HCT116 (cell line): ENCODE measurements at regions not wholly inside any gene's neighbourhood (a gene's known extent, or its start where the extent isn't known, plus 50 kb on each side); places are given as distances from the start of the nearest gene placed in this dataset.

Experiments used
- ATAC-seq: fragments of 200-7000 bp; cut with Tn5 transposase; 2 replicates; pipeline ENCODE4 v1.9.1; 2020; ENCODE audit warnings: mild to moderate bottlenecking, moderate library complexity
- BruUV-seq: library from RNA; stranded (reverse); fragments of 400-500 nt; replicated peaks from 2 replicates; lab custom pipeline; 2021; lab: Mats Ljungman, UMichigan
- CTCF ChIA-PET: fragments of 300-600 bp; sonication (Branson Sonifier 250); formaldehyde crosslinking; loops from one replicate; lab custom pipeline; 2021; ENCODE audit warnings: antibody characterized with exemption; lab: Charles Lee
- POLR2A ChIA-PET: fragments of 300-600, 350-600 bp; sonication (Branson Sonifier 250); formaldehyde crosslinking; loops from one replicate; lab custom pipeline; 2021; ENCODE audit warnings: antibody characterized with exemption; lab: Charles Lee
- RAD21 ChIA-PET, 2 experiments: fragments of 300-600 bp; sonication (Branson Sonifier 250); formaldehyde crosslinking; loops; one replicate each; lab custom pipeline; 2023; ENCODE audit warnings: low total read pairs in 2 of 2; ENCODE audit not compliant: uncharacterized antibody in 2 of 2, unreplicated experiment in 2 of 2, low non-redundant PET in 1 of 2; lab: Charles Lee
- DNase-seq: peaks from one replicate; pipeline ENCODE4 v3.0.0-alpha.2; 2010; ENCODE audit warnings: low read depth, low spot score
- H2AFZ ChIP-seq: fragments of 200-600 bp; shearing (Covaris generic), sonication (generic); 2 replicates; pipeline ENCODE4 v1.6.1; 2017; ENCODE audit warnings: low read depth, mixed run types, mixed read lengths, antibody characterized with exemption, low read length; ENCODE audit not compliant: poor library complexity, severe bottlenecking
- H3K27ac ChIP-seq: 2 replicates; pipeline ENCODE4 v1.5.1; 2012; ENCODE audit warnings: low read depth, low read length
- H3K27me3 ChIP-seq: fragments of 200-600 bp; sonication (generic); 2 replicates; pipeline ENCODE4 v1.6.1; 2016; ENCODE audit warnings: mixed run types, low read length, mixed read lengths; ENCODE audit not compliant: insufficient read depth
- H3K36me3 ChIP-seq, 2 experiments: fragments of 200-500 bp in 1 of 2; fragments of 200-600 bp in 1 of 2; sonication (Bioruptor generic) in 1 of 2; sonication (generic) in 1 of 2; 2 replicates each; pipeline versions ENCODE4 v1.5.1 to v1.6.1; 2014 to 2016; ENCODE audit warnings: low read length in 2 of 2, inconsistent platforms in 1 of 2, mixed read lengths in 1 of 2, mixed run types in 1 of 2; ENCODE audit not compliant: insufficient read depth in 2 of 2, control insufficient read depth in 1 of 2
- H3K4me1 ChIP-seq, 2 experiments: fragments of 200-600 bp in 1 of 2; sonication (generic) in 1 of 2; 2 replicates each; pipeline versions ENCODE4 v1.5.1 to v1.6.1; 2012 to 2017; ENCODE audit warnings: low read length in 2 of 2, inconsistent platforms in 1 of 2, mild to moderate bottlenecking in 1 of 2, mixed read lengths in 1 of 2, mixed run types in 1 of 2, moderate library complexity in 1 of 2; ENCODE audit not compliant: insufficient read depth in 2 of 2, control insufficient read depth in 1 of 2
- H3K4me2 ChIP-seq: fragments of 200-600 bp; sonication (generic); 2 replicates; pipeline ENCODE4 v1.6.1; 2017; ENCODE audit warnings: mixed run types, low read length, mixed read lengths
- H3K4me3 ChIP-seq, 2 experiments: fragments of 200-600 bp in 1 of 2; sonication (generic) in 1 of 2; replicated peaks in 1 of 2; 2 replicates each; pipeline ENCODE4 v1.5.1; 2011 to 2016; ENCODE audit warnings: low read length in 2 of 2, control low read depth in 1 of 2, low read depth in 1 of 2, mild to moderate bottlenecking in 1 of 2, mixed read lengths in 1 of 2, mixed run types in 1 of 2
- H3K79me2 ChIP-seq: fragments of 200-600 bp; sonication (generic); 2 replicates; pipeline ENCODE4 v1.6.1; 2017; ENCODE audit warnings: mild to moderate bottlenecking, mixed run types, low read length, moderate library complexity, mixed read lengths; ENCODE audit not compliant: insufficient read depth
- H3K9ac ChIP-seq: fragments of 200-600 bp; sonication (generic); 2 replicates; pipeline ENCODE4 v1.6.1; 2016; ENCODE audit warnings: low read length, mixed read lengths
- H3K9me2 ChIP-seq: fragments of 200-600 bp; sonication (generic), shearing (Covaris generic); 2 replicates; pipeline ENCODE4 v1.6.1; 2017; ENCODE audit warnings: mixed run types, mild to moderate bottlenecking, moderate library complexity; ENCODE audit not compliant: insufficient read depth
- H3K9me3 ChIP-seq, 2 experiments: fragments of 200-500 bp in 1 of 2; fragments of 200-600 bp in 1 of 2; sonication (Bioruptor generic) in 1 of 2; sonication (generic) in 1 of 2; 2 replicates each; pipeline ENCODE4 v1.6.1; 2014 to 2017; ENCODE audit warnings: low read length in 2 of 2, mixed read lengths in 2 of 2, inconsistent platforms in 1 of 2, low read depth in 1 of 2, mild to moderate bottlenecking in 1 of 2, mixed run types in 1 of 2, moderate library complexity in 1 of 2; ENCODE audit not compliant: control insufficient read depth in 1 of 2, insufficient read depth in 1 of 2
- H4K20me1 ChIP-seq: fragments of 200-600 bp; sonication (generic), shearing (Covaris generic); 2 replicates; pipeline ENCODE4 v1.6.1; 2017; ENCODE audit warnings: mixed run types, mild to moderate bottlenecking, moderate library complexity; ENCODE audit not compliant: insufficient read depth
- ATF3 ChIP-seq: IDR thresholded peaks from 2 replicates; pipeline ENCODE4 v1.6.1; 2012
- CBX3 ChIP-seq: IDR thresholded peaks from 2 replicates; pipeline ENCODE4 v1.6.1; 2012; ENCODE audit warnings: low read depth
- CEBPB ChIP-seq: IDR thresholded peaks from 2 replicates; pipeline ENCODE4 v1.6.1; 2012; ENCODE audit warnings: low read depth
- CTCF ChIP-seq, 3 experiments: fragments of 200-600 bp in 1 of 3; sonication (generic) in 1 of 3; IDR thresholded peaks in 2 of 3; conservative IDR thresholded peaks in 1 of 3; 2 replicates each; pipeline ENCODE4 v1.5.1; 2012 to 2017; ENCODE audit warnings: low read depth in 2 of 3, low read length in 2 of 3, antibody characterized with exemption in 1 of 3, borderline replicate concordance in 1 of 3, control low read depth in 1 of 3, mild to moderate bottlenecking in 1 of 3, mixed read lengths in 1 of 3, mixed run types in 1 of 3, moderate library complexity in 1 of 3; ENCODE audit not compliant: insufficient read depth in 1 of 3
- EGR1 ChIP-seq: IDR thresholded peaks from 2 replicates; pipeline ENCODE4 v1.6.1; 2012; ENCODE audit warnings: low read depth
- ELF1 ChIP-seq: IDR thresholded peaks from 2 replicates; pipeline ENCODE4 v1.6.1; 2012; ENCODE audit warnings: low read depth, borderline replicate concordance
- EZH2 ChIP-seq: fragments of 200-600 bp; sonication (generic); IDR thresholded peaks from 2 replicates; pipeline ENCODE4 v1.6.1; 2017; ENCODE audit warnings: antibody characterized with exemption, mixed run types
- EZH2phosphoT487 ChIP-seq: fragments of 200-600 bp; IDR thresholded peaks from 2 replicates; pipeline ENCODE4 v1.6.1; 2018; ENCODE audit warnings: antibody characterized with exemption, borderline replicate concordance
- FOSL1 ChIP-seq: IDR thresholded peaks from 2 replicates; pipeline ENCODE4 v1.6.1; 2012; ENCODE audit warnings: low read depth
- JUND ChIP-seq: IDR thresholded peaks from 2 replicates; pipeline ENCODE4 v1.6.1; 2012
- POLR2AphosphoS5 ChIP-seq: IDR thresholded peaks from 2 replicates; pipeline ENCODE4 v1.6.1; 2011; ENCODE audit warnings: mild to moderate bottlenecking, low read depth, low read length, moderate library complexity
- RAD21 ChIP-seq: IDR thresholded peaks from 2 replicates; pipeline ENCODE4 v1.6.1; 2012; ENCODE audit warnings: low read depth, mild to moderate bottlenecking
- SIN3A ChIP-seq: IDR thresholded peaks from 2 replicates; pipeline ENCODE4 v1.6.1; 2012; ENCODE audit warnings: low read depth
- SRF ChIP-seq: IDR thresholded peaks from 2 replicates; pipeline ENCODE4 v1.6.1; 2012; ENCODE audit warnings: low read depth
- TCF7L2 ChIP-seq: IDR thresholded peaks from 2 replicates; pipeline ENCODE4 v1.7.0; 2011; ENCODE audit warnings: borderline replicate concordance, inconsistent platforms; ENCODE audit not compliant: insufficient read depth, insufficient read length; ENCODE audit errors: extremely low read depth
- YY1 ChIP-seq: IDR thresholded peaks from 2 replicates; pipeline ENCODE4 v1.6.1; 2011; ENCODE audit warnings: low read length, low read depth, moderate library complexity, mild to moderate bottlenecking; ENCODE audit not compliant: insufficient replicate concordance; ENCODE audit errors: extremely low read depth
- ZBTB33 ChIP-seq: IDR thresholded peaks from 2 replicates; pipeline ENCODE4 v1.6.1; 2011; ENCODE audit warnings: mild to moderate bottlenecking, low read length, moderate library complexity; ENCODE audit not compliant: insufficient replicate concordance; ENCODE audit errors: extremely low read depth
- ZFX ChIP-seq: fragments of 450-650 bp; IDR thresholded peaks from 2 replicates; pipeline ENCODE4 v1.6.1; 2017
- intact Hi-C: fragments of 100-400 bp; cut with micrococcal nuclease; formaldehyde crosslinking; loops from 2 replicates; pipeline ENCODE4 v1.10.0; 2022

GRCh38 chr3:177375316-177375715 lies 178.0 kb upstream of the TBL1XR1 start:
- CTCF ChIA-PET = no interaction called here
- POLR2A ChIA-PET = no interaction called here
- Histone ChIP-seq H3K4me2 (no peak overlapping the region), H2AFZ (no peak overlapping the region), H3K27me3 (no peaks in the 10 kb centered on the region), H3K9me3 (no peaks in the 10 kb centered on the region), H3K4me1 (no peaks in the 10 kb centered on the region), H3K9ac (no peak overlapping the region), H4K20me1 (no peaks in the 10 kb centered on the region), H3K36me3 (no peaks in the 10 kb centered on the region), H3K27ac (no peak overlapping the region), H3K79me2 (no peaks in the 10 kb centered on the region), H3K9me2 (no peaks in the 10 kb centered on the region), H3K4me3 (no peak overlapping the region)
- intact Hi-C loops = no loop called here
- DNase-seq (no peak), ATAC-seq (no peak)
- no TSS peak for BruUV-seq
- RAD21 ChIA-PET = interaction anchor here in 1 of 2 experiments (0.7 kb wide), 1 partner anchor 406 kb away, joined by 3 read pairs; no protein-coding TSS in a partner anchor
- TF ChIP-seq SIN3A = no peak
- no peak for TF ChIP-seq EGR1
- TF ChIP-seq ZBTB33 = no peak
- no peak for TF ChIP-seq EZH2phosphoT487
- no peak for TF ChIP-seq POLR2AphosphoS5
- TF ChIP-seq JUND = no peak
- TF ChIP-seq ELF1 = no peak
- TF ChIP-seq EZH2 = no peak
- TF ChIP-seq ATF3 = no peak
- TF ChIP-seq CEBPB = no peak
- no peak for TF ChIP-seq SRF
- no peak for TF ChIP-seq YY1
- no peak for TF ChIP-seq TCF7L2
- no peak for TF ChIP-seq CTCF (IDR thresholded peaks at IDR 0.05 in 2 of 3, conservative IDR thresholded peaks at IDR 0.05 in 1 of 3; ENCODE audit: borderline replicate concordance in 1 of 3, insufficient read depth in 1 of 3, low read depth in 2 of 3, low read length in 2 of 3)
- TF ChIP-seq CBX3 = no peak
- TF ChIP-seq ZFX = no peak
- no peak for TF ChIP-seq FOSL1
- no peak for TF ChIP-seq RAD21
